ENCODE measurements at regions not wholly inside any gene's neighbourhood (a gene's known extent, or its start where the extent isn't known, plus 50 kb on each side); places are given as distances from the start of the nearest gene placed in this dataset.

DNA sequence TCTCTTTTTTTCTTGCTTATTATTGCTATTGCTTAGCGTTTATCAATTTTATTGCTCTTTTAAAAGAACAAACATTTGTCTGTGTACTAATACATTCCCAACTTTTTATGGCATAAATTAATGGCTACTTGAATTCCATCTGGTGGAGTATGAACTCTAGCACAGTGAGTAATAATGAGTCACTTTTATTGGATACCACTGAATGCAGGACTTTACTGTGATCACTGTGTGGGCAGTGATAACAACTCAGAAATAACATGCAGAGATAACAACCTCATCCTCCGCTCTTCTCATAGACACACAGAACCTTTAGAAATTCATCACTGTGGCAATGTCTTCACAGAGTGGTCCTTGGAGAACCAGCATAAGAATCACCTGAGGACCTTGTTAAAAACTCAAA, 139.5 kb upstream of the PRNP start:
- TF ChIP-seq POLR2A (IDR thresholded peaks at IDR 0.05) = no peak
- TF ChIP-seq, protein P1, sequence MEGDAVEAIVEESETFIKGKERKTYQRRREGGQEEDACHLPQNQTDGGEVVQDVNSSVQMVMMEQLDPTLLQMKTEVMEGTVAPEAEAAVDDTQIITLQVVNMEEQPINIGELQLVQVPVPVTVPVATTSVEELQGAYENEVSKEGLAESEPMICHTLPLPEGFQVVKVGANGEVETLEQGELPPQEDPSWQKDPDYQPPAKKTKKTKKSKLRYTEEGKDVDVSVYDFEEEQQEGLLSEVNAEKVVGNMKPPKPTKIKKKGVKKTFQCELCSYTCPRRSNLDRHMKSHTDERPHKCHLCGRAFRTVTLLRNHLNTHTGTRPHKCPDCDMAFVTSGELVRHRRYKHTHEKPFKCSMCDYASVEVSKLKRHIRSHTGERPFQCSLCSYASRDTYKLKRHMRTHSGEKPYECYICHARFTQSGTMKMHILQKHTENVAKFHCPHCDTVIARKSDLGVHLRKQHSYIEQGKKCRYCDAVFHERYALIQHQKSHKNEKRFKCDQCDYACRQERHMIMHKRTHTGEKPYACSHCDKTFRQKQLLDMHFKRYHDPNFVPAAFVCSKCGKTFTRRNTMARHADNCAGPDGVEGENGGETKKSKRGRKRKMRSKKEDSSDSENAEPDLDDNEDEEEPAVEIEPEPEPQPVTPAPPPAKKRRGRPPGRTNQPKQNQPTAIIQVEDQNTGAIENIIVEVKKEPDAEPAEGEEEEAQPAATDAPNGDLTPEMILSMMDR (IDR thresholded peaks at IDR 0.05) = no peak

All from right lobe of liver (tissue), 4 donors.